ENCODE measurements at regions not wholly inside any gene's neighbourhood (a gene's known extent, or its start where the extent isn't known, plus 50 kb on each side); places are given as distances from the start of the nearest gene placed in this dataset.
A peak's percentile ranks its signal among the peaks of the same experiment; 100 is the strongest.

GRCh38 chr9:20205821-20206220 lies 416.5 kb downstream of the MLLT3 start:
- DNase-seq (ENCODE audit: insufficient read length, low spot score): no peak
- FAIRE-seq: no peak
- TF ChIP-seq, protein P1, sequence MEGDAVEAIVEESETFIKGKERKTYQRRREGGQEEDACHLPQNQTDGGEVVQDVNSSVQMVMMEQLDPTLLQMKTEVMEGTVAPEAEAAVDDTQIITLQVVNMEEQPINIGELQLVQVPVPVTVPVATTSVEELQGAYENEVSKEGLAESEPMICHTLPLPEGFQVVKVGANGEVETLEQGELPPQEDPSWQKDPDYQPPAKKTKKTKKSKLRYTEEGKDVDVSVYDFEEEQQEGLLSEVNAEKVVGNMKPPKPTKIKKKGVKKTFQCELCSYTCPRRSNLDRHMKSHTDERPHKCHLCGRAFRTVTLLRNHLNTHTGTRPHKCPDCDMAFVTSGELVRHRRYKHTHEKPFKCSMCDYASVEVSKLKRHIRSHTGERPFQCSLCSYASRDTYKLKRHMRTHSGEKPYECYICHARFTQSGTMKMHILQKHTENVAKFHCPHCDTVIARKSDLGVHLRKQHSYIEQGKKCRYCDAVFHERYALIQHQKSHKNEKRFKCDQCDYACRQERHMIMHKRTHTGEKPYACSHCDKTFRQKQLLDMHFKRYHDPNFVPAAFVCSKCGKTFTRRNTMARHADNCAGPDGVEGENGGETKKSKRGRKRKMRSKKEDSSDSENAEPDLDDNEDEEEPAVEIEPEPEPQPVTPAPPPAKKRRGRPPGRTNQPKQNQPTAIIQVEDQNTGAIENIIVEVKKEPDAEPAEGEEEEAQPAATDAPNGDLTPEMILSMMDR (IDR thresholded peaks at IDR 0.05; ENCODE audit: insufficient read depth, missing control alignments): no peak

- TF ChIP-seq, protein P1 (IDR thresholded peaks at IDR 0.05; ENCODE audit: insufficient read depth, missing control alignments): no peak
- no peak for FAIRE-seq
- DNase-seq (ENCODE audit: insufficient read length, low spot score): no peak
Observed at GRCh38 chr9:20200991-20201431, 412.2 kb upstream of the SLC24A2 start.

DNA sequence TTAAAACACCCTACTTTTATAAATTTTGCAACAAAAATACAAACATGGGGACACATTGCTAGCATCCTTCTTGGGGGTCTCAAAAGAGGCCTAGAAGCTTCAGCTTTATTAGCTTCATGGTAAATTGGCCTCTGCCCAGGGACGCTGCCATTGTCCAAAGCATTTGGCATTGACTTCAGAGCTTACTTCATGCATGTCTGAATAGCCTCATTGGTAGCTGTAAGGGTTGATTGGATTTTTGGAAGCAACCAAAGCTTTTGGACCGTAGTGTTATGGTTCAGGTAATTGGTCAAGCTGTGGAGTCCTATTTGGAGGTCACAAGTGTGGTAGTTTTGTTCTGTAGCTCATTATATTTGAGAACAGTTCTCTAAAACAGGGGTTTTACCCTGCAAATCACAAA lies 411.7 kb upstream of the SLC24A2 start:
- no peak for FAIRE-seq
- TF ChIP-seq, protein P1 (IDR thresholded peaks at IDR 0.05; ENCODE audit: insufficient read depth, missing control alignments): no peak
- no peak for DNase-seq (ENCODE audit: insufficient read length, low spot score)

GRCh38 chr9:20199111-20199510 lies 410.3 kb upstream of the SLC24A2 start:
- no peak for DNase-seq (ENCODE audit: insufficient read length, low spot score)
- TF ChIP-seq, protein P1 (IDR thresholded peaks at IDR 0.05; ENCODE audit: insufficient read depth, missing control alignments): no peak
- no peak for FAIRE-seq

- FAIRE-seq (no peak), DNase-seq (ENCODE audit: insufficient read length, low spot score) (no peak)
Observed at GRCh38 chr9:20197976-20198685, 409.3 kb upstream of the SLC24A2 start.

DNA sequence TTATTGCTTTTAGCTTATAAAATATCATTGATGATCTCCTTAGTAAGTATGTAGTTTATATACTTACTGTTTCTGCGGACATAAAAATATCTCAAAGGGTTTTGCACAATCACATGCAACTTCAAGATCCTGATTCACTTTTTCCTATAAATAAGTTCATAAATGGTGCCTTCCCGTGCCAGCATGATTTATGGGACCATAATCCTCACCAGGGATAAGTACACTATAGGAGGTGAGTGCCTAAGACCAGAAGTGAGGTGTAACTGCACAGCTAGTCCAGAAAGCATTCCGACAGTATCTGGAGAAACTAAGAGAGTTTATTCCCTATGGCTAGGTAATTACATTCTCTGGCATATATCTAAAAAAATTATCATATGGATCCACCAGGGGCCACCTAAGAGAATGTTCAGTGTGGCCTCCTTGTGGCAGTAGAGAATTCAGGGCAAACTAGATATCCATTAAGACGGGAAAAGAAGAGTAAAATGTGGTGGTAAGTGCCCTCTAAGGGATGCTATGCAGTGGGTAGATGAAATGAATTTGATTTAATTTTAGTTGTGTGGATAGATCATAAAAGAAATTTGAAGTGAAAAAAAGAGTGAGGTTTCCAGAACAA lies 402.5 kb upstream of the SLC24A2 start:
- FAIRE-seq: no peak
- DNase-seq (ENCODE audit: insufficient read length, low spot score): no peak
- TF ChIP-seq, protein P1 (IDR thresholded peaks at IDR 0.05; ENCODE audit: insufficient read depth, missing control alignments): no peak

More at GRCh38 chr9:20197976-20198685, 409.3 kb upstream of the SLC24A2 start:
- TF ChIP-seq, protein P1 (IDR thresholded peaks at IDR 0.05; ENCODE audit: insufficient read depth, missing control alignments): peak; percentile 16

DNA sequence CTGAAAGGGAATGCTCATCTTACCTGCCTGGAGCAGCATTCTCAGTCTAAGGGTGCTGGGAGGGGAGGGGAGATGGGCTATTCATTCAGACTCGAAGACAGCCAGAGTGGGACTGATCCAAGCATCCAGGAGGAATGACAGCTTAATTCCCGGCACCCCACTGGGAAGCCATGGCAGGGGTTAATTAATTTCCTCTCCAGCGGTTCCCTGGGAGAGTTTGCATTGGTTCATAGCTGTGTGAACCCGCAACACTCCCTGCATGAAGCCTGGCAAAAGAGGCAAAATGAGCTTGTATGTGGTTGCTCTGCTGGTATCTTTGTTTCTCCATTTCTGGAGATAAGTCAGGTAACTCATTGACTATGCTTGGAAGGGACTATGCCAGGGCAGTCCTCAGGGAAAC lies 401.0 kb upstream of the SLC24A2 start:
- FAIRE-seq: no peak
- no peak for DNase-seq (ENCODE audit: insufficient read length, low spot score)
- TF ChIP-seq, protein P1 (IDR thresholded peaks at IDR 0.05; ENCODE audit: insufficient read depth, missing control alignments): no peak

Data from D721Med (cell line).